Keratinocyte (primary cell): ENCODE measurements at regions not wholly inside any gene's neighbourhood (a gene's known extent, or its start where the extent isn't known, plus 50 kb on each side); places are given as distances from the start of the nearest gene placed in this dataset.

Experiments used
- EZH2 ChIP-seq: IDR thresholded peaks from one replicate; pipeline ENCODE4 v1.6.1; 2012; ENCODE audit warnings: inconsistent platforms, mild to moderate bottlenecking, low read length, moderate library complexity
- TF ChIP-seq, protein P1 (sequence below), 3 experiments: IDR thresholded peaks in 1 of 3; conservative IDR thresholded peaks in 1 of 3; optimal IDR thresholded peaks in 1 of 3; 2 replicates in 2 of 3; 3 replicates in 1 of 3; pipeline versions ENCODE3 to v1.5.1; 2011; ENCODE audit warnings: low read length in 3 of 3, mild to moderate bottlenecking in 3 of 3, moderate library complexity in 2 of 3, control low read depth in 1 of 3, inconsistent platforms in 1 of 3; ENCODE audit not compliant: insufficient read depth in 2 of 3; ENCODE audit errors: extremely low read depth in 1 of 3

- TF ChIP-seq, protein P1, sequence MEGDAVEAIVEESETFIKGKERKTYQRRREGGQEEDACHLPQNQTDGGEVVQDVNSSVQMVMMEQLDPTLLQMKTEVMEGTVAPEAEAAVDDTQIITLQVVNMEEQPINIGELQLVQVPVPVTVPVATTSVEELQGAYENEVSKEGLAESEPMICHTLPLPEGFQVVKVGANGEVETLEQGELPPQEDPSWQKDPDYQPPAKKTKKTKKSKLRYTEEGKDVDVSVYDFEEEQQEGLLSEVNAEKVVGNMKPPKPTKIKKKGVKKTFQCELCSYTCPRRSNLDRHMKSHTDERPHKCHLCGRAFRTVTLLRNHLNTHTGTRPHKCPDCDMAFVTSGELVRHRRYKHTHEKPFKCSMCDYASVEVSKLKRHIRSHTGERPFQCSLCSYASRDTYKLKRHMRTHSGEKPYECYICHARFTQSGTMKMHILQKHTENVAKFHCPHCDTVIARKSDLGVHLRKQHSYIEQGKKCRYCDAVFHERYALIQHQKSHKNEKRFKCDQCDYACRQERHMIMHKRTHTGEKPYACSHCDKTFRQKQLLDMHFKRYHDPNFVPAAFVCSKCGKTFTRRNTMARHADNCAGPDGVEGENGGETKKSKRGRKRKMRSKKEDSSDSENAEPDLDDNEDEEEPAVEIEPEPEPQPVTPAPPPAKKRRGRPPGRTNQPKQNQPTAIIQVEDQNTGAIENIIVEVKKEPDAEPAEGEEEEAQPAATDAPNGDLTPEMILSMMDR (optimal IDR thresholded peaks at IDR 0.05 in 1 of 3, IDR thresholded peaks at IDR 0.05 in 1 of 3, conservative IDR thresholded peaks at IDR 0.05 in 1 of 3; ENCODE audit: extremely low read depth in 1 of 3, insufficient read depth in 2 of 3, low read length in 3 of 3), result no peak
- no peak for TF ChIP-seq EZH2
Measured at GRCh38 chr2:120503793-120504571, 158.0 kb downstream of the INHBB start.
